Hindlimb muscle (tissue), 1 donor: ENCODE measurements at regions not wholly inside any gene's neighbourhood (a gene's known extent, or its start where the extent isn't known, plus 50 kb on each side); places are given as distances from the start of the nearest gene placed in this dataset.
A peak's percentile ranks its signal among the peaks of the same experiment; 100 is the strongest.

Experiments
- DNase-seq: peaks from one replicate; pipeline ENCODE4 v3.0.0-alpha.2; 2013

GRCh38 chr10:4687397-4687796 is 138.6 kb upstream of the AKR1E2 start:
- DNase-seq, result no peak

- no peak for DNase-seq
These were observed 139.4 kb upstream of the AKR1E2 start for GRCh38 chr10:4686644-4686996.

- no peak for DNase-seq
These were observed 139.9 kb upstream of the AKR1E2 start for GRCh38 chr10:4685904-4686643.

GRCh38 chr10:4685491-4685890 is 140.5 kb upstream of the AKR1E2 start:
- DNase-seq, result no peak

GRCh38 chr10:4684434-4684833 is 141.6 kb upstream of the AKR1E2 start:
- DNase-seq, result no peak

GRCh38 chr10:4683838-4684237 is 142.2 kb upstream of the AKR1E2 start:
- DNase-seq, result no peak

- DNase-seq, result no peak
These were observed 142.9 kb upstream of the AKR1E2 start for GRCh38 chr10:4683137-4683536.

- no peak for DNase-seq
These were observed 146.9 kb upstream of the AKR1E2 start for GRCh38 chr10:4678951-4679671.

- DNase-seq, result no peak
These were observed 147.7 kb upstream of the AKR1E2 start for GRCh38 chr10:4678023-4678950.

- no peak for DNase-seq
These were observed 148.5 kb upstream of the AKR1E2 start for GRCh38 chr10:4677296-4678021.

- no peak for DNase-seq
These were observed 149.4 kb upstream of the AKR1E2 start for GRCh38 chr10:4676566-4676965.

GRCh38 chr10:4675808-4676207 is 150.2 kb upstream of the AKR1E2 start:
- DNase-seq, result no peak

GRCh38 chr10:4673279-4674040 is 152.5 kb upstream of the AKR1E2 start:
- DNase-seq, result no peak

GRCh38 chr10:4672201-4672600 is 153.8 kb upstream of the AKR1E2 start:
- no peak for DNase-seq

GRCh38 chr10:4671451-4672145 is 154.4 kb upstream of the AKR1E2 start:
- DNase-seq, result no peak

- no peak for DNase-seq
These were observed 155.3 kb upstream of the AKR1E2 start for GRCh38 chr10:4670737-4671136.

GRCh38 chr10:4669585-4669984 is 156.4 kb upstream of the AKR1E2 start:
- DNase-seq, result no peak

- DNase-seq, result peak; percentile 58
These were observed 162.6 kb upstream of the AKR1E2 start for GRCh38 chr10:4663162-4663992.

- no peak for DNase-seq
These were observed 163.3 kb upstream of the AKR1E2 start for GRCh38 chr10:4662576-4663161.
